Ovary (tissue), 7 donors: ENCODE measurements at regions not wholly inside any gene's neighbourhood (a gene's known extent, or its start where the extent isn't known, plus 50 kb on each side); places are given as distances from the start of the nearest gene placed in this dataset.

ENCODE experiments used
- DNase-seq, 5 donors: peaks; one replicate each; pipeline ENCODE4 v3.0.0-alpha.2; 2019 to 2020
- H3K27ac ChIP-seq, 2 donors: fragments of 200-600 bp; one replicate each; pipeline versions ENCODE4 v1.5.1 to v1.8.0; 2019 to 2022
- H3K27me3 ChIP-seq: fragments of 200-600 bp; one replicate; pipeline ENCODE4 v1.8.0; 2022
- H3K36me3 ChIP-seq: fragments of 200-600 bp; sonication (generic); one replicate; pipeline ENCODE4 v1.5.1; 2019
- H3K4me1 ChIP-seq: one replicate; pipeline ENCODE4 v1.8.1; 2013; ENCODE audit warnings: mild to moderate bottlenecking, moderate library complexity; ENCODE audit not compliant: insufficient read depth
- H3K4me3 ChIP-seq: fragments of 200-600 bp; sonication (generic); one replicate; pipeline ENCODE4 v1.5.1; 2017
- H3K9me3 ChIP-seq, 2 donors: fragments of 200-600 bp in 1 of 2; sonication (generic) in 1 of 2; one replicate each; pipeline versions ENCODE4 v1.5.1 to v1.8.1; 2013 to 2019; ENCODE audit warnings: mild to moderate bottlenecking in 1 of 2, moderate library complexity in 1 of 2
- EP300 ChIP-seq: sonication (generic); formaldehyde crosslinking; IDR thresholded peaks from one replicate; pipeline ENCODE4 v1.6.1; 2017; ENCODE audit warnings: antibody characterized with exemption
- POLR2A ChIP-seq: fragments of 450-650 bp; IDR thresholded peaks from one replicate; pipeline ENCODE4 v1.6.1; 2017; ENCODE audit warnings: antibody characterized with exemption, mild to moderate bottlenecking, moderate library complexity
- WGBS, 3 donors: extraction: QIAGEN DNeasy Blood & Tissue Kit in 1 of 3; methylation state at CpG; one replicate each; pipeline versions ENCODE4 v1.1.5 to v1.1.7; 2013 to 2017; 5-methylcytosine and 5-hydroxymethylcytosine counted together
- intact Hi-C, 4 donors: fragments of 100-400 bp; cut with DNase I; formaldehyde crosslinking; loops; one replicate each; pipeline versions ENCODE4 v1.11.0 to v1.15.1; 2022 to 2023
- TF ChIP-seq, protein P1 (sequence below), 3 donors: fragments of 450-650 bp in 2 of 3; fragments of 200-600 bp in 1 of 3; IDR thresholded peaks; one replicate each; pipeline versions ENCODE4 v1.5.1 to v1.8.0; 2016 to 2022; ENCODE audit warnings: antibody characterized with exemption in 3 of 3, mild to moderate bottlenecking in 1 of 3
- donor health status: DM: no; HTN: no; CAD: no; lungs with moderate emphysema.
- donor health status: DM: no; HTN: no; CAD: no.
- donor health status: Bipolar disorder and iron deficiency.
- donor health status: DM: no; HTN: no; CAD: no.
- donor health status: DM: yes; HTN: yes; CAD: no.

DNA sequence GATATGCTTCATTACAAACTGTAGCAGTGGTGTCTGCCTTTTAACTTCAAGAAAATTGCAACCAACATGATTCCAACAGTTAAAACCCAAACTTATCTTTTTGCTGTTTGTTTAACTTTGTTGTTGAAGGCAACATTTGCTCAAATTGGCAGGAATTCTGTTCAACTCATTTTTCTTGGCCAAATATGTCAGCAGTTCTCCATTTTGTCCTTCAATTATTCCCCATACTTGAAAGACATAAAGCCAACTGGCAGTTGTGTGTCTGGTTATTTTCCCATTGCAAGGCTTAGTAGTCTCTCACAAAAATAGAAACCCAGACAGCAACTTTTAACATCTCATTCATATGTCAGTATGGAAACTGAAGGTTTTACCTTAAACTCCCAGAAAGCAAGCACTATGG is 146.3 kb downstream of the LRIG3 start:
- intact Hi-C loops: no loop called here
- no peaks in the 10 kb centered on the region for H3K9me3 ChIP-seq

DNA sequence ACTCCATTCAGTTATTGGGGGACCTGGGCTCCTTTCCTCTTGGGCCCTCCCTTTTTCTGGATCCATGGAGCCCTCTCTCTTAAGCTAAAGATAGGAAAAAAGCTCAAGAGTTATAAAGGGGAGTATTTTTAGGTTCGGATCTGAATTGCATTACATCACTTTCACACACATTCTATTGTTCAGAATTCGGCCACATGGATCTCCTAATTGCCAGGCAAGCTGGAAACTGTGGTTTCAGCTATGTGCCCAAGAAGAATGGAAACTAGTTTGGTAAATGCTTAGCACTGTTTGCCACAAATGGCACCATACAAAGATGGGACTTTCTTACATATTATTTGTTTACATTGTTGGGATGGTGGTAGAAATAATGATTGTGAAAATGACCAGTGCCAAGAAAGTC is 145.6 kb downstream of the LRIG3 start:
- Histone ChIP-seq H3K4me3 (no peak overlapping the region), H3K27ac (no peak overlapping the region), H3K27me3 (no peaks in the 10 kb centered on the region), H3K4me1 (no peaks in the 10 kb centered on the region), H3K9me3 (no peaks in the 10 kb centered on the region), H3K36me3 (no peaks in the 10 kb centered on the region)
- WGBS, 3 donors: 74 to 85% (median 85%) methylated on average over 2 of the region's 2 CpGs
- intact Hi-C loops: no loop called here
- no peak for TF ChIP-seq EP300
- no peak for DNase-seq

More for the DNA sequence above, 146.3 kb downstream of the LRIG3 start:
- TF ChIP-seq POLR2A (no peak), EP300 (no peak)
- TF ChIP-seq, protein P1, sequence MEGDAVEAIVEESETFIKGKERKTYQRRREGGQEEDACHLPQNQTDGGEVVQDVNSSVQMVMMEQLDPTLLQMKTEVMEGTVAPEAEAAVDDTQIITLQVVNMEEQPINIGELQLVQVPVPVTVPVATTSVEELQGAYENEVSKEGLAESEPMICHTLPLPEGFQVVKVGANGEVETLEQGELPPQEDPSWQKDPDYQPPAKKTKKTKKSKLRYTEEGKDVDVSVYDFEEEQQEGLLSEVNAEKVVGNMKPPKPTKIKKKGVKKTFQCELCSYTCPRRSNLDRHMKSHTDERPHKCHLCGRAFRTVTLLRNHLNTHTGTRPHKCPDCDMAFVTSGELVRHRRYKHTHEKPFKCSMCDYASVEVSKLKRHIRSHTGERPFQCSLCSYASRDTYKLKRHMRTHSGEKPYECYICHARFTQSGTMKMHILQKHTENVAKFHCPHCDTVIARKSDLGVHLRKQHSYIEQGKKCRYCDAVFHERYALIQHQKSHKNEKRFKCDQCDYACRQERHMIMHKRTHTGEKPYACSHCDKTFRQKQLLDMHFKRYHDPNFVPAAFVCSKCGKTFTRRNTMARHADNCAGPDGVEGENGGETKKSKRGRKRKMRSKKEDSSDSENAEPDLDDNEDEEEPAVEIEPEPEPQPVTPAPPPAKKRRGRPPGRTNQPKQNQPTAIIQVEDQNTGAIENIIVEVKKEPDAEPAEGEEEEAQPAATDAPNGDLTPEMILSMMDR (IDR thresholded peaks at IDR 0.05): no peak
- Histone ChIP-seq H3K27ac (no peak overlapping the region), H3K27me3 (no peaks in the 10 kb centered on the region), H3K36me3 (no peaks in the 10 kb centered on the region), H3K4me3 (no peak overlapping the region), H3K4me1 (no peaks in the 10 kb centered on the region)
- DNase-seq: no peak

DNA sequence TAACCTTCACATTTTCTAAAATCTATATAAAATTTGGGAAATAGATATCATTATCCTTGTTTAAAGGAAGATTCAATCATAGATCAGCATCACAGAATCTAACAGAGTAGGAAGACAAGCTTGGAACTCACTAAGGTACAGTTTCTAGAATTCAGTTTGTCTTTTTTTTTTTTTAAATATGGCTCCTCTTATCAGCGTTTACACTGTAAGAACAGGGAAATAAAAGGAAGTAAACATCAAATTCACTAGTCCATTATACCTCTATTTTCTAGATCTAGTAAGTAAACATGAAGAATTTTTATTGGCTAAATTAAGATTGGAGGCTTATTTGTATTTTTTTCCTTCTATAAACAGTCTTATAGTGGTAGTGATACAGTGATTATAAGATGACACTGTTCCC is 144.9 kb downstream of the LRIG3 start:
- Histone ChIP-seq H3K4me1 (no peaks in the 10 kb centered on the region), H3K9me3 (no peaks in the 10 kb centered on the region), H3K4me3 (no peak overlapping the region), H3K36me3 (no peaks in the 10 kb centered on the region), H3K27ac (no peak overlapping the region), H3K27me3 (no peaks in the 10 kb centered on the region)
- TF ChIP-seq EP300 (no peak), POLR2A (no peak)
- TF ChIP-seq, protein P1 (IDR thresholded peaks at IDR 0.05): no peak
- DNase-seq: no peak
- intact Hi-C loops: no loop called here
- WGBS, 3 donors: 47 to 59% (median 52%) methylated on average over 1 of the region's 1 CpG

DNA sequence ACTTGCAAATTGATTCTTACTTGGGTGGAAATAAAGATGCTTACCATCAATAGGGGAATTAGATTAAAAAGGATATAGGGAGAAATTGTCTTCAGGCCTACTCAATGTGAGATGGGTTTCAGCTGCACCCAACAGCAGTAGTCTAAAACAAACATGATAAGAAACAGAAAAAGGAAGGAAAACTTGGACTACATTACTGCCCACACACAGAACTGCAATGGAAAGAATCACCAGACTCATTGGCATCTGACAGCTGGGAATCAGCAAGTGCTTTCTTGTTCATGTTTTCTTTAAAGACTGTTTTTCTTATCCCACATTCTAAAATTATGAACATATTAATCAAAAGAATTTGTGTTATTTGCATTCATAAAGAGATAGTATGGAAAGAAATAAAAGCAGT is 144.2 kb downstream of the LRIG3 start:
- no peaks in the 10 kb centered on the region for H3K4me1 ChIP-seq
- TF ChIP-seq, protein P1 (IDR thresholded peaks at IDR 0.05): no peak
- TF ChIP-seq POLR2A: no peak
- TF ChIP-seq EP300: no peak
- intact Hi-C loops: no loop called here
- H3K36me3 ChIP-seq: no peaks in the 10 kb centered on the region
- H3K27ac ChIP-seq: no peak overlapping the region
- H3K4me3 ChIP-seq: no peak overlapping the region
- no peak for DNase-seq
- no peaks in the 10 kb centered on the region for H3K27me3 ChIP-seq
- H3K9me3 ChIP-seq: no peaks in the 10 kb centered on the region

DNA sequence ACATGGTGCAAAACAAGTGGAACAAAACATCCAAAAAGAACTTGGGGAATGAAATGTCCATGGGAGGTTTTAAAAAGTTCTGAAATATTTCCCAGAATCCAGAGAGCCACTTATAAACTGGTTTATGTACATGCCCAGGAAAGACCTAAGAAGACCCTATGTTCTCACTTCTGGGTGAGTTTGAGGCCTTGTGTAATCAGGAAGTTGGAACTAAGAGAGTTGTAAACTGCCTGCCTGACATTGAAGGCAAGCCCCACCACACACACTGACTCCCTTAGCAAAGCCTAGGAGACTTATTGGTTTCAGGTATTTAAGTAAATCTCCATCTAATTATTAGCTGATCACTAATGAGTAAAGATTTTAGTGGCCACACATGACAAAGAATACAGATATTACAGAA is 142.5 kb downstream of the LRIG3 start:
- no peaks in the 10 kb centered on the region for H3K27me3 ChIP-seq
- H3K9me3 ChIP-seq: no peaks in the 10 kb centered on the region
- intact Hi-C loops: no loop called here
- H3K4me1 ChIP-seq: no peaks in the 10 kb centered on the region
- no peak overlapping the region for H3K27ac ChIP-seq
- DNase-seq: no peak
- H3K4me3 ChIP-seq: no peak overlapping the region
- no peaks in the 10 kb centered on the region for H3K36me3 ChIP-seq
- TF ChIP-seq EP300 (no peak), POLR2A (no peak)
- TF ChIP-seq, protein P1 (IDR thresholded peaks at IDR 0.05): no peak
